ENCODE measurements at regions not wholly inside any gene's neighbourhood (a gene's known extent, or its start where the extent isn't known, plus 50 kb on each side); places are given as distances from the start of the nearest gene placed in this dataset.

- no peak for ATAC-seq
- Histone ChIP-seq H3K27ac (no peak overlapping the region), H3K4me3 (no peak overlapping the region), H3K9me3 (no peaks in the 10 kb centered on the region), H3K4me2 (no peak overlapping the region), H3K4me1 (no peaks in the 10 kb centered on the region)
- TF ChIP-seq HOXB13 (CRISPR knock-in tag; IDR thresholded peaks at IDR 0.05; ENCODE audit: low read depth) = no peak
- no peak for TF ChIP-seq PHF8 (IDR thresholded peaks at IDR 0.05; ENCODE audit: borderline replicate concordance, low read depth)
- no peak for TF ChIP-seq MYC (IDR thresholded peaks at IDR 0.05; ENCODE audit: borderline replicate concordance, low read length)
- TF ChIP-seq FOSB (CRISPR knock-in tag; IDR thresholded peaks at IDR 0.05) = no peak
- TF ChIP-seq USF2 (IDR thresholded peaks at IDR 0.05) = no peak
- no peak for TF ChIP-seq MAFK (IDR thresholded peaks at IDR 0.05; ENCODE audit: partially characterized antibody)
- no peak for TF ChIP-seq HDAC2 (IDR thresholded peaks at IDR 0.05)
- no peak for TF ChIP-seq TP53 (CRISPR knock-in tag; IDR thresholded peaks at IDR 0.05)
- no peak for TF ChIP-seq RFX5 (IDR thresholded peaks at IDR 0.05)
- TF ChIP-seq MAX (IDR thresholded peaks at IDR 0.05) = no peak
- no peak for TF ChIP-seq RNF2 (IDR thresholded peaks at IDR 0.05; ENCODE audit: borderline replicate concordance, low read depth)
- TF ChIP-seq CBX8 (IDR thresholded peaks at IDR 0.05) = no peak
- ChIA-PET CTCF (no interaction called here), POLR2A (no interaction called here)
- no peak for DNase-seq (ENCODE audit: low read depth in 1 of 2, low spot score in 1 of 2)
- no peak for FAIRE-seq
- 18% methylated on average over 4 of the region's 4 CpGs for WGBS (ENCODE audit: missing lambda C conversion rate)
Measured at GRCh38 chr11:30710221-30710620, 124.1 kb upstream of the MPPED2 start.

GRCh38 chr11:30707110-30707509 lies 121.0 kb upstream of the MPPED2 start:
- ATAC-seq (no peak), DNase-seq (ENCODE audit: low read depth in 1 of 2, low spot score in 1 of 2) (no peak), FAIRE-seq (no peak)
- Histone ChIP-seq H3K9me3 (no peaks in the 10 kb centered on the region), H3K4me2 (no peak overlapping the region), H3K27ac (no peak overlapping the region), H3K4me3 (no peak overlapping the region), H3K4me1 (no peaks in the 10 kb centered on the region)
- TF ChIP-seq KDM5A (IDR thresholded peaks at IDR 0.05) (no peak), HOXA7 (CRISPR knock-in tag; IDR thresholded peaks at IDR 0.05) (no peak), HEYL (CRISPR knock-in tag; IDR thresholded peaks at IDR 0.05) (no peak), HES2 (IDR thresholded peaks at IDR 0.05) (no peak), CHD2 (IDR thresholded peaks at IDR 0.05; ENCODE audit: low read length, partially characterized antibody) (no peak), RARB (CRISPR knock-in tag; IDR thresholded peaks at IDR 0.05) (no peak), ZSCAN20 (CRISPR knock-in tag; IDR thresholded peaks at IDR 0.05) (no peak), FOSB (CRISPR knock-in tag; IDR thresholded peaks at IDR 0.05) (no peak), ELK1 (IDR thresholded peaks at IDR 0.05; ENCODE audit: low read depth, low read length) (no peak), HMGXB4 (CRISPR knock-in tag; IDR thresholded peaks at IDR 0.05; ENCODE audit: borderline replicate concordance) (no peak), FOSL2 (IDR thresholded peaks at IDR 0.05) (no peak), FOSL2 (CRISPR knock-in tag; IDR thresholded peaks at IDR 0.05) (no peak), NR3C1 (IDR thresholded peaks at IDR 0.05) (no peak)
- CTCF ChIA-PET = no interaction called here
- POLR2A ChIA-PET = no interaction called here
